Psoas muscle (tissue), 7 donors: ENCODE measurements at regions not wholly inside any gene's neighbourhood (a gene's known extent, or its start where the extent isn't known, plus 50 kb on each side); places are given as distances from the start of the nearest gene placed in this dataset.
"Not testable (repeated sequence)": the region's sequence is repeated elsewhere in the genome, so short reads cannot be mapped to it uniquely, and the experiment has no call there.

Source experiments
- ATAC-seq, 4 donors: fragments of 200-7000 bp; cut with Tn5 transposase; one replicate each; pipeline ENCODE4 v1.9.1; 2020; ENCODE audit warnings: moderate library complexity in 3 of 4, mild to moderate bottlenecking in 2 of 4
- DNase-seq, 2 donors: peaks; one replicate each; pipeline ENCODE4 v3.0.0-alpha.2; 2020
- H3K27ac ChIP-seq: fragments of 200-600 bp; one replicate; pipeline ENCODE4 v1.8.0; 2022
- H3K27me3 ChIP-seq, 3 donors: fragments of 200-600 bp in 1 of 3; one replicate each; pipeline versions ENCODE4 v1.6.1 to v1.8.0; 2013 to 2022; ENCODE audit warnings: low read length in 2 of 3, mild to moderate bottlenecking in 2 of 3, moderate library complexity in 1 of 3; ENCODE audit not compliant: insufficient read depth in 3 of 3
- H3K36me3 ChIP-seq, 2 donors: fragments of 200-600 bp in 1 of 2; one replicate each; pipeline versions ENCODE4 v1.6.1 to v1.8.0; 2013 to 2022; ENCODE audit warnings: low read depth in 1 of 2, mild to moderate bottlenecking in 1 of 2, moderate library complexity in 1 of 2; ENCODE audit not compliant: insufficient read depth in 1 of 2
- H3K4me1 ChIP-seq: fragments of 200-600 bp; one replicate; pipeline ENCODE4 v1.8.0; 2022
- H3K4me3 ChIP-seq: fragments of 200-600 bp; one replicate; pipeline ENCODE4 v1.8.0; 2022; ENCODE audit warnings: mild to moderate bottlenecking
- H3K9me3 ChIP-seq: fragments of 200-600 bp; one replicate; pipeline ENCODE4 v1.8.0; 2022
- WGBS, 3 donors: extraction: QIAGEN DNeasy Blood & Tissue Kit; methylation state at CpG; one replicate each; pipeline versions ENCODE4 v1.1.6 to v1.1.7; 2013; 5-methylcytosine and 5-hydroxymethylcytosine counted together
- intact Hi-C, 2 donors: fragments of 100-400 bp; cut with DNase I; formaldehyde crosslinking; loops; one replicate each; pipeline versions ENCODE4 v1.11.0 to v1.14.2; 2022
- TF ChIP-seq, protein P1 (sequence below): fragments of 200-600 bp; IDR thresholded peaks from one replicate; pipeline ENCODE4 v1.8.0; 2022; ENCODE audit warnings: antibody characterized with exemption
- donor health status: healthy with polysubstance abuse.
- donor health status: DM: no; HTN: no; CAD: no; lungs with moderate emphysema.
- donor health status: Bipolar disorder and iron deficiency.
- donor health status: healthy.
- donor health status: DM: yes; HTN: yes; CAD: no.
- donor health status: DM: no; HTN: no; CAD: no.
- donor health status: DM: yes; HTN: yes; CAD: no.

DNA sequence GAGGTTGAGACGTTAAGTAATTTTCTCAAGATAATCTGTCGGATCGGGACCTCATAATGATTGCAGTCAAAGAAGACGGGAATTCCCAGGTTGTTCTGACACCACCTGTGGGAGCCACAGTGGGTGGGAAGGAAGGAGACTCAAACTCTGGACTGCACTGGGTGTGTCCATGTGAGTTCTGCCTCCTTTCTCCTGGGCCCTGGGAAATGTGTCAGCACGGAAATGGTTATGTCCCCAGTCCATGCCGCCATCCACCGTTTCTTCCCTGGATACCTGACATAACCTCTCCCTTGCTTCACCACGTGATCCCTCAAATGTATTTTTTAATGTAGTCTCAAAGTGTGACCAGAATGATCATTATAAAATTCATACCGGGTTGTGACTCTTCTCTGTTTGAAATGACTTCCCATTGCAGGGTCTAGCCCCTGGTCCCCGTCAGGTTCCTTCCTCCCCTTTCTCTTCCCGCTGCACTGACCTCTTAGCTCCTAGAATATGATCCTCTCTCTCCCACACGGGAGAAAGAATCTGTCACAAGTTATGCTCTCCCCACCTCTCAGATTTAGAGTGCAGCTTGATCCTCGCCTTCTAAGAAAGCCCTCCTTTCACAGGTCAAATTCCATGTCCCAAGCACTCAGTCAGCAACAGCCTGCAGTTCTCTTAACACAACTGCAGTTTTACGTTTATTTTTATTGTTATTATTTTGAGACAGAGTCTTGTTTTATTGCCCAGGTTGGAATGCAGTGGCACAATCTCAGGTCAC lies 820.0 kb upstream of the EEF2KMT start:
- Histone ChIP-seq H3K9me3 (no peaks in the 10 kb centered on the region), H3K4me3 (no peak overlapping the region), H3K4me1 (no peaks in the 10 kb centered on the region), H3K27me3 (no peaks in the 10 kb centered on the region), H3K27ac (no peak overlapping the region), H3K36me3 (no peaks in the 10 kb centered on the region)
- DNase-seq: no peak
- WGBS, 3 donors: 51 to 59% (median 52%) methylated on average over 14 of the region's 14 CpGs
- ATAC-seq: no peak
- intact Hi-C loops: no loop called here
- TF ChIP-seq, protein P1, sequence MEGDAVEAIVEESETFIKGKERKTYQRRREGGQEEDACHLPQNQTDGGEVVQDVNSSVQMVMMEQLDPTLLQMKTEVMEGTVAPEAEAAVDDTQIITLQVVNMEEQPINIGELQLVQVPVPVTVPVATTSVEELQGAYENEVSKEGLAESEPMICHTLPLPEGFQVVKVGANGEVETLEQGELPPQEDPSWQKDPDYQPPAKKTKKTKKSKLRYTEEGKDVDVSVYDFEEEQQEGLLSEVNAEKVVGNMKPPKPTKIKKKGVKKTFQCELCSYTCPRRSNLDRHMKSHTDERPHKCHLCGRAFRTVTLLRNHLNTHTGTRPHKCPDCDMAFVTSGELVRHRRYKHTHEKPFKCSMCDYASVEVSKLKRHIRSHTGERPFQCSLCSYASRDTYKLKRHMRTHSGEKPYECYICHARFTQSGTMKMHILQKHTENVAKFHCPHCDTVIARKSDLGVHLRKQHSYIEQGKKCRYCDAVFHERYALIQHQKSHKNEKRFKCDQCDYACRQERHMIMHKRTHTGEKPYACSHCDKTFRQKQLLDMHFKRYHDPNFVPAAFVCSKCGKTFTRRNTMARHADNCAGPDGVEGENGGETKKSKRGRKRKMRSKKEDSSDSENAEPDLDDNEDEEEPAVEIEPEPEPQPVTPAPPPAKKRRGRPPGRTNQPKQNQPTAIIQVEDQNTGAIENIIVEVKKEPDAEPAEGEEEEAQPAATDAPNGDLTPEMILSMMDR: no peak

DNA sequence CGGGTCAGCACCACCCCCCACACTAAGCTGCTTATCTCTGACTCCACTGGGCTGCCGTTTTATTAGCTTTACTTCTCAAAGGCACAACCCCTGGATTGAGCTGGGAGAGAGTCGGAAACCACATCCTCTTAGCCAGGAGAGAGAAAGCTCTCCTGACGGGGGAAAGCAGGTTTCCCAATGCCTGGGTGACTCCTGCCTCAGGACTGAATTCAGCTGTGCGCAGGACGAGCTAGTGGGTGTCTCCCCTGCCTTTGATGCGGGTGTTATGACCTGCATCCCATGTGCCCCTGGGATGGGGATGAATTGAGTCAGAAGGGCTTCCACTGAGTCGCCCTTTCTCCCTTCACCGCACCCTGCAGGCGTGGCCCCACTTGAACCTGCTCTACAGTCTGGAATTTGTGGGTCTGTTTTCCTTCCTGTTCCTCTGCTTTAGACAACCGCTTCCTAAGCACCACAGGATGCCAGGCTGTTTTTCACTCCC lies 819.2 kb upstream of the EEF2KMT start:
- ATAC-seq (no peak), DNase-seq (no peak)
- Histone ChIP-seq H3K4me1 (no peaks in the 10 kb centered on the region), H3K36me3 (no peaks in the 10 kb centered on the region), H3K27me3 (no peaks in the 10 kb centered on the region), H3K27ac (no peak overlapping the region), H3K4me3 (no peak overlapping the region), H3K9me3 (no peaks in the 10 kb centered on the region)
- TF ChIP-seq, protein P1: no peak
- WGBS, 3 donors: 20 to 23% (median 21%) methylated on average over 11 of the region's 11 CpGs
- intact Hi-C loops: no loop called here

DNA sequence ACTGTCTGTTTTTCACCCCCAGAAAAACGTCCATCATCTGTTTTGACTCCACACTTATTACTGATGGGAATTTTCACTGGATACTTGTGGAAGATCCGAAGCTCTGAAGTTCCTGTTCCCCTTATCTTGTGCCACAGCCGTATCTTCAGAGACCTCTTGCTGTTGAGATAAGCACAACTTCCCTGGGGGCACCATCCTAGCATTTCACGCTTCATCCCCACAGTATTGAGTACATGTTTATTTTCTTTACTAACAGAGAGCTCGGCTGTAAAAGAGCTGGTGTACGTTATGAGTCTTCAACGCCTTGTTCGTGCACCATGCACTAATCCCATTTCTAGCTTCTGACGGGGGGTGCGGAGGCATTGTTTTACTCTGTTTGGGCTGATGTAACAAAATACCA lies 813.6 kb upstream of the EEF2KMT start:
- Histone ChIP-seq H3K27ac (no peak overlapping the region), H3K4me1 (no peaks in the 10 kb centered on the region), H3K27me3 (no peaks in the 10 kb centered on the region), H3K4me3 (no peak overlapping the region), H3K36me3 (no peaks in the 10 kb centered on the region), H3K9me3 (no peaks in the 10 kb centered on the region)
- TF ChIP-seq, protein P1: no peak
- 25 to 33% (median 26%) methylated on average over 10 of the region's 10 CpGs for WGBS, 3 donors
- intact Hi-C loops: no loop called here
- DNase-seq (no peak), ATAC-seq (no peak)

DNA sequence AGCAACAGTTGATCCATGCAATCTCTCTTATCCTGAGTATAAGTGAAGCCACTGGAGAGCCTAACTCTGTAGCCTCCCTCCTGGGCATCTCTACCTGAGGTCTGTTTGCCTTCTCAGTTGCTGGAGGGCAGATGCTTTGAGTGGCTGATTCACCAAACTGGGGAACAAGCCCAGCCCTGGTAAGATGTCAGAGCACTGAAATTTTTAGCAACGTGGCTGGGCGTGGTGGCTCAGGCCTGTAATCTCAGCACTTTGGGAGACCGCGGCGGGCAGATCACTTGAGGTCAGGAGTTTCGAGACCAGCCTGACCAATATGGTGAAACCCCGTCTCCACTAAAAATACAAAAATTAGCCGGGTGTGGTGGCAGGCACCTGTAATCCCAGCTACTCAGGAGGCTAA lies 812.0 kb upstream of the EEF2KMT start:
- H3K27ac ChIP-seq, H3K27me3 ChIP-seq, intact Hi-C loops, H3K36me3 ChIP-seq, H3K4me1 ChIP-seq, H3K4me3 ChIP-seq, DNase-seq, H3K9me3 ChIP-seq, ATAC-seq: not testable (repeated sequence)
- 80 to 92% (median 86%) methylated on average over 8 of the region's 8 CpGs for WGBS, 3 donors

DNA sequence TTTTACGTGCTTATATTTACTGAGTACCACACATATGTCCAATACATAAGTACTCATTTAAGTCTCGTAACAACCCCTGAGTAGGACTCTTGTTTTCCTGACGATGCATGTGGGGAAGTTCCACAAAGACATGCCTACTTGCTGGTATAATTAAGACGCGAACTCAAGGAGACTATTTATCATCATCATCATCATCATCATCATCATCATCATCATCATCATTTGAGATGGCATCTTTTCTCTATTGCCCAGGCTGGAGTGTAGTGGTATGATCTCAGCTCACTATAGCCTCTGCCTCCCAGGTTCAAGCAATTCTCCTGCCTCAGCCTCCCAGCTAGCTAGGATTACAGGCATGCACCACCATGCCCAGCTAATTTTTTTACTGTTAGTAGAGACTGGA lies 809.9 kb upstream of the EEF2KMT start:
- Histone ChIP-seq H3K36me3 (no peaks in the 10 kb centered on the region), H3K27me3 (no peaks in the 10 kb centered on the region), H3K9me3 (no peaks in the 10 kb centered on the region), H3K27ac (no peak overlapping the region), H3K4me3 (no peak overlapping the region), H3K4me1 (no peaks in the 10 kb centered on the region)
- ATAC-seq (no peak), DNase-seq (no peak)
- WGBS, 3 donors: 87 to 90% (median 89%) methylated on average over 5 of the region's 5 CpGs
- TF ChIP-seq, protein P1: no peak
- intact Hi-C loops: no loop called here
